K562 (cell line): ENCODE measurements at regions not wholly inside any gene's neighbourhood (a gene's known extent, or its start where the extent isn't known, plus 50 kb on each side); places are given as distances from the start of the nearest gene placed in this dataset.

ENCODE experiments used
- ATAC-seq: fragments of 200-7000 bp; cut with Tn5 transposase; 3 replicates; pipeline ENCODE4 v1.9.1; 2020; ENCODE audit warnings: moderate library complexity
- BruUV-seq: library from RNA; stranded (reverse); fragments of 400-500 nt; replicated peaks from 2 replicates; lab custom pipeline; 2021; lab: Mats Ljungman, UMichigan
- CTCF ChIA-PET: fragments of 300-600 bp; formaldehyde crosslinking; extraction: SDS; loops from one replicate; lab custom pipeline; 2021; ENCODE audit warnings: low intra/inter-chr PET ratio; lab: Yijun Ruan, JAX
- POLR2A ChIA-PET: fragments of 300-600, 350-650 bp; sonication (Branson Sonifier 250); formaldehyde crosslinking; extraction: SDS; loops from one replicate; lab custom pipeline; 2021; ENCODE audit warnings: antibody characterized with exemption, inconsistent platforms; lab: Yijun Ruan, JAX
- DNase-seq, 4 experiments: peaks; one replicate each; pipeline versions ENCODE4 v3.0.0 to v3.0.0-alpha.2; 2011 to 2018; ENCODE audit warnings: low spot score in 3 of 4, mixed read lengths in 3 of 4; ENCODE audit errors: extremely low read depth in 1 of 4
- FAIRE-seq: peaks from 2 replicates; lab custom pipeline; 2011; peaks lifted over from hg19 to GRCh38; lab: Jason Lieb, UNC
- H2AFZ ChIP-seq: 2 replicates; pipeline ENCODE4 v1.6.0; 2011; ENCODE audit warnings: low read depth, low read length, control low read depth, inconsistent platforms
- H3K27ac ChIP-seq: fragments of 200-600 bp; 3 replicates; pipeline ENCODE4 v1.8.0; 2011; ENCODE audit warnings: low read depth, mild to moderate bottlenecking, control low read depth, inconsistent platforms, low read length, moderate library complexity, mixed read lengths; ENCODE audit errors: extremely low read depth
- H3K27me3 ChIP-seq, 2 experiments: fragments of 300-600 bp in 1 of 2; 2 replicates in 1 of 2; 3 replicates in 1 of 2; pipeline versions ENCODE4 v1.6.0 to v1.8.0; 2011; ENCODE audit warnings: inconsistent platforms in 2 of 2, low read length in 2 of 2, mild to moderate bottlenecking in 1 of 2, mixed read lengths in 1 of 2, moderate library complexity in 1 of 2; ENCODE audit not compliant: control insufficient read depth in 2 of 2, insufficient read depth in 2 of 2
- H3K36me3 ChIP-seq: fragments of 300-600 bp; 3 replicates; pipeline ENCODE4 v1.8.0; 2011; ENCODE audit warnings: mild to moderate bottlenecking, low read length, inconsistent platforms; ENCODE audit not compliant: control insufficient read depth, insufficient read depth
- H3K4me1 ChIP-seq, 2 experiments: fragments of 200-600 bp in 1 of 2; replicated peaks in 1 of 2; 2 replicates in 1 of 2; 3 replicates in 1 of 2; pipeline versions ENCODE4 v1.5.1 to v1.8.0; 2011; ENCODE audit warnings: inconsistent platforms in 2 of 2, low read length in 2 of 2, mild to moderate bottlenecking in 1 of 2, mixed read lengths in 1 of 2, moderate library complexity in 1 of 2; ENCODE audit not compliant: control insufficient read depth in 2 of 2, insufficient read depth in 2 of 2
- H3K4me2 ChIP-seq: 2 replicates; pipeline ENCODE4 v1.6.1; 2011; ENCODE audit warnings: low read length, control low read depth, inconsistent platforms, mixed read lengths; ENCODE audit not compliant: insufficient read depth
- H3K4me3 ChIP-seq: fragments of 200-600 bp; sonication (generic), shearing (Covaris generic); 2 replicates; pipeline ENCODE4 v1.5.1; 2016; ENCODE audit warnings: control low read depth, inconsistent platforms
- H3K79me2 ChIP-seq: fragments of 200-600 bp; 3 replicates; pipeline ENCODE4 v1.8.0; 2011; ENCODE audit warnings: low read length, inconsistent platforms; ENCODE audit not compliant: control insufficient read depth, insufficient read depth
- H3K9ac ChIP-seq, 2 experiments: 2 replicates each; pipeline versions ENCODE4 v1.6.0 to v1.6.1; 2011; ENCODE audit warnings: low read depth in 2 of 2, low read length in 2 of 2, control low read depth in 1 of 2, inconsistent platforms in 1 of 2, mild to moderate bottlenecking in 1 of 2, mixed read lengths in 1 of 2; ENCODE audit not compliant: insufficient read depth in 1 of 2
- H3K9me1 ChIP-seq: one replicate; pipeline ENCODE4 v1.6.0; 2011; ENCODE audit warnings: inconsistent platforms, mild to moderate bottlenecking, low read length, moderate library complexity; ENCODE audit not compliant: control insufficient read depth, insufficient read depth
- H3K9me3 ChIP-seq: replicated peaks from 2 replicates; pipeline ENCODE4 v1.5.1; 2011; ENCODE audit warnings: low read depth, low read length, inconsistent platforms; ENCODE audit not compliant: control insufficient read depth, insufficient read depth
- H4K20me1 ChIP-seq: replicated peaks from 2 replicates; pipeline ENCODE4 v1.6.1; 2011; ENCODE audit warnings: low read length, inconsistent platforms, mixed read lengths; ENCODE audit not compliant: control insufficient read depth, insufficient read depth
- KAT8 ChIP-seq: fragments of 450-650 bp; IDR thresholded peaks from 2 replicates; pipeline ENCODE4 v1.6.1; 2016; ENCODE audit warnings: low read depth, mild to moderate bottlenecking
- SIN3A ChIP-seq, 2 experiments: fragments of 150-350 bp in 1 of 2; IDR thresholded peaks; 2 replicates each; pipeline ENCODE4 v1.6.1; 2011 to 2016; ENCODE audit warnings: borderline replicate concordance in 2 of 2, low read depth in 2 of 2, low read length in 2 of 2, mild to moderate bottlenecking in 2 of 2, moderate library complexity in 2 of 2; ENCODE audit not compliant: control insufficient read depth in 1 of 2
- ZNF134 ChIP-seq: fragments of 250-450 bp; sonication (Bioruptor Pico); conservative IDR thresholded peaks from 2 replicates; pipeline ENCODE4 v1.4.0; 2020
- whole genome bisulfite sequencing: fragments of 100-300 bp; shearing (Covaris generic); methylation state at CpG from one replicate; pipeline ENCODE4 v1.1.6; 2016; ENCODE audit warnings: low coverage, mixed read lengths; ENCODE audit not compliant: insufficient coverage; ENCODE audit errors: missing lambda C conversion rate; 5-methylcytosine and 5-hydroxymethylcytosine counted together
- in situ Hi-C: fragments of 300-500 bp; cut with MboI; formaldehyde crosslinking; loops from 4 replicates; pipeline ENCODE4 v1.15.0; 2018; ENCODE audit warnings: inconsistent platforms, mixed read lengths
- intact Hi-C: fragments of 100-400 bp; cut with micrococcal nuclease; formaldehyde crosslinking; loops from 2 replicates; pipeline ENCODE4 v1.14.2; 2022

- Histone ChIP-seq H3K36me3 (no peaks in the 10 kb centered on the region), H3K79me2 (no peaks in the 10 kb centered on the region), H3K9me3 (no peaks in the 10 kb centered on the region), H3K27me3 (peaks cover 3 to 27% of the 10 kb centered on the region in 2 experiments; a peak in 3 of 5 replicates), H4K20me1 (no peaks in the 10 kb centered on the region), H3K4me1 (no peaks in the 10 kb centered on the region), H3K9ac (no peak overlapping the region), H3K27ac (no peak overlapping the region), H2AFZ (no peak overlapping the region), H3K9me1 (no peaks in the 10 kb centered on the region), H3K4me3 (no peak overlapping the region), H3K4me2 (no peak overlapping the region)
- POLR2A ChIA-PET = interaction anchor here (1.3 kb wide), 1 partner anchor 13 kb away, joined by 3 read pairs; no protein-coding TSS in a partner anchor
- in situ Hi-C loops = no loop called here
- no TSS peak for BruUV-seq
- CTCF ChIA-PET = no interaction called here
- TF ChIP-seq ZNF134 (no peak), SIN3A (IDR thresholded peaks at IDR 0.05; ENCODE audit: borderline replicate concordance in 2 of 2, control insufficient read depth in 1 of 2, low read depth in 2 of 2, low read length in 2 of 2) (no peak)
- WGBS = 2% methylated on average over 9 of the region's 9 CpGs
- intact Hi-C loops = no loop called here
- DNase-seq = no peak
- no peak for FAIRE-seq
- ATAC-seq = no peak
These were observed 368.8 kb upstream of the C1orf174 start for GRCh38 chr1:4268889-4269284.

- no peaks in the 10 kb centered on the region for H3K36me3 ChIP-seq
- DNase-seq = no peak
- H3K27ac ChIP-seq = no peak overlapping the region
- no peak for ATAC-seq
- H3K9ac ChIP-seq = no peak overlapping the region
- H3K4me2 ChIP-seq = no peak overlapping the region
- H3K27me3 ChIP-seq = peaks cover 3 to 27% of the 10 kb centered on the region in 2 experiments; a peak in 3 of 5 replicates
- H2AFZ ChIP-seq = no peak overlapping the region
- in situ Hi-C loops (no loop called here), intact Hi-C loops (no loop called here)
- no peaks in the 10 kb centered on the region for H3K9me1 ChIP-seq
- no peaks in the 10 kb centered on the region for H3K79me2 ChIP-seq
- H3K4me3 ChIP-seq = no peak overlapping the region
- no peaks in the 10 kb centered on the region for H3K9me3 ChIP-seq
- TF ChIP-seq KAT8 = no peak
- ChIA-PET CTCF (no interaction called here), POLR2A (interaction anchor here (0.6 to 1.3 kb wide), 2 partner anchors 12 to 90 kb away, joined by 3 read pairs; no protein-coding TSS in a partner anchor)
- 3% methylated on average over 7 of the region's 7 CpGs for WGBS
- BruUV-seq = no TSS peak
- H3K4me1 ChIP-seq = no peaks in the 10 kb centered on the region
- no peak for FAIRE-seq
- H4K20me1 ChIP-seq = no peaks in the 10 kb centered on the region
These were observed 369.3 kb upstream of the C1orf174 start for GRCh38 chr1:4269330-4269729.
